Thoracic aorta (tissue), 2 donors: ENCODE measurements at regions not wholly inside any gene's neighbourhood (a gene's known extent, or its start where the extent isn't known, plus 50 kb on each side); places are given as distances from the start of the nearest gene placed in this dataset.

ENCODE experiments used
- ATAC-seq: fragments of 150-250 bp; one replicate; pipeline ENCODE4 v1.8.0; 2017; ENCODE audit warnings: low read depth; ENCODE audit not compliant: insufficient number of reproducible peaks, low FRiP score
- DNase-seq: peaks from one replicate; pipeline ENCODE4 v3.0.0-alpha.2; 2020; ENCODE audit warnings: low spot score
- H3K27ac ChIP-seq, 2 donors: fragments of 200-600 bp; sonication (generic); 1 replicate in 1 of 2; 2 replicates in 1 of 2; pipeline ENCODE4 v1.5.1; 2016; ENCODE audit warnings: mild to moderate bottlenecking in 2 of 2, moderate library complexity in 2 of 2
- H3K27me3 ChIP-seq: fragments of 200-600 bp; sonication (generic); replicated peaks from 2 replicates; pipeline ENCODE4 v1.6.0; 2016; ENCODE audit warnings: mild to moderate bottlenecking; ENCODE audit not compliant: insufficient read depth
- H3K36me3 ChIP-seq: fragments of 200-600 bp; sonication (generic); one replicate; pipeline ENCODE4 v1.5.1; 2016
- H3K4me1 ChIP-seq, 2 donors: fragments of 200-600 bp; sonication (generic); 1 replicate in 1 of 2; 2 replicates in 1 of 2; pipeline versions ENCODE4 v1.5.1 to v1.6.0; 2016; ENCODE audit warnings: low read depth in 2 of 2, mild to moderate bottlenecking in 1 of 2; ENCODE audit not compliant: control insufficient read depth in 1 of 2
- H3K4me3 ChIP-seq: fragments of 200-600 bp; sonication (generic); 2 replicates; pipeline ENCODE4 v1.5.1; 2016; ENCODE audit warnings: mild to moderate bottlenecking
- H3K9me3 ChIP-seq: fragments of 200-600 bp; sonication (generic); 2 replicates; pipeline ENCODE4 v1.5.1; 2016
- CTCF ChIP-seq: fragments of 200-600 bp; sonication (generic); IDR thresholded peaks from one replicate; pipeline ENCODE4 v1.5.1; 2019; ENCODE audit warnings: antibody characterized with exemption

GRCh38 chr7:35316549-35316948 is 62.6 kb upstream of the TBX20 start:
- H3K4me3 ChIP-seq, result no peak overlapping the region
- DNase-seq (no peak), ATAC-seq (no peak)
- no peaks in the 10 kb centered on the region for H3K36me3 ChIP-seq
- H3K9me3 ChIP-seq, result no peaks in the 10 kb centered on the region
- H3K27me3 ChIP-seq, result no peaks in the 10 kb centered on the region
- H3K4me1 ChIP-seq, result no peaks in the 10 kb centered on the region
- H3K27ac ChIP-seq, result no peak overlapping the region
- TF ChIP-seq CTCF, result no peak

- Histone ChIP-seq H3K4me1 (no peaks in the 10 kb centered on the region), H3K36me3 (no peaks in the 10 kb centered on the region), H3K27me3 (no peaks in the 10 kb centered on the region), H3K9me3 (no peaks in the 10 kb centered on the region), H3K27ac (no peak overlapping the region), H3K4me3 (no peak overlapping the region)
- DNase-seq (no peak), ATAC-seq (no peak)
- TF ChIP-seq CTCF, result no peak
Observed at GRCh38 chr7:35315517-35315916, 61.6 kb upstream of the TBX20 start.

GRCh38 chr7:35314354-35314753 is 60.5 kb upstream of the TBX20 start:
- no peak for TF ChIP-seq CTCF
- Histone ChIP-seq H3K9me3 (no peaks in the 10 kb centered on the region), H3K4me1 (no peaks in the 10 kb centered on the region), H3K27me3 (no peaks in the 10 kb centered on the region), H3K27ac (no peak overlapping the region), H3K36me3 (no peaks in the 10 kb centered on the region), H3K4me3 (no peak overlapping the region)
- DNase-seq (no peak), ATAC-seq (no peak)

- H3K9me3 ChIP-seq, result no peaks in the 10 kb centered on the region
- H3K4me3 ChIP-seq, result no peak overlapping the region
- DNase-seq, result no peak
- H3K36me3 ChIP-seq, result no peaks in the 10 kb centered on the region
- H3K27ac ChIP-seq, result no peak overlapping the region
- H3K4me1 ChIP-seq, result no peaks in the 10 kb centered on the region
- ATAC-seq, result no peak
- TF ChIP-seq CTCF, result no peak
- no peaks in the 10 kb centered on the region for H3K27me3 ChIP-seq
Observed at GRCh38 chr7:35313575-35313974, 59.7 kb upstream of the TBX20 start.
